IMR-90 (cell line): ENCODE measurements at regions not wholly inside any gene's neighbourhood (a gene's known extent, or its start where the extent isn't known, plus 50 kb on each side); places are given as distances from the start of the nearest gene placed in this dataset.

ENCODE experiments used
- ATAC-seq: fragments of 200-7000 bp; cut with Tn5 transposase; 2 replicates; pipeline ENCODE4 v1.9.1; 2020; ENCODE audit warnings: low read depth, mild to moderate bottlenecking, moderate library complexity
- BruUV-seq: library from RNA; stranded (reverse); fragments of 400-500 nt; replicated peaks from 2 replicates; lab custom pipeline; 2021; lab: Mats Ljungman, UMichigan
- CTCF ChIA-PET: fragments of 300-600 bp; formaldehyde crosslinking; extraction: SDS; loops from one replicate; lab custom pipeline; 2021; ENCODE audit warnings: antibody characterized with exemption; lab: Yijun Ruan, JAX
- POLR2A ChIA-PET: fragments of 300-600 bp; sonication (Branson Sonifier 250); formaldehyde crosslinking; loops from one replicate; lab custom pipeline; 2022; ENCODE audit warnings: antibody characterized with exemption; ENCODE audit not compliant: unreplicated experiment; lab: Charles Lee
- DNase-seq: peaks from one replicate; pipeline ENCODE4 v3.0.0; 2013
- H2AFZ ChIP-seq: replicated peaks from 2 replicates; pipeline ENCODE3; 2013; ENCODE audit warnings: low read length, mild to moderate bottlenecking; ENCODE audit not compliant: poor library complexity
- H2AK5ac ChIP-seq: 2 replicates; pipeline ENCODE4 v1.6.1; 2013; ENCODE audit warnings: low read depth, low read length, inconsistent platforms
- H2AK9ac ChIP-seq: replicated peaks from 2 replicates; pipeline ENCODE3; 2013; ENCODE audit warnings: mild to moderate bottlenecking, low read depth, low read length, moderate library complexity; ENCODE audit not compliant: poor library complexity
- H2BK120ac ChIP-seq: 2 replicates; pipeline ENCODE4 v1.6.1; 2013; ENCODE audit warnings: low read depth, low read length, inconsistent platforms
- H2BK15ac ChIP-seq: 3 replicates; pipeline ENCODE4 v1.6.1; 2013; ENCODE audit warnings: low read depth, low read length, inconsistent platforms
- H2BK20ac ChIP-seq: 2 replicates; pipeline ENCODE4 v1.6.1; 2013; ENCODE audit warnings: low read depth, mild to moderate bottlenecking, inconsistent platforms, low read length, moderate library complexity
- H2BK5ac ChIP-seq: 2 replicates; pipeline ENCODE4 v1.6.1; 2013; ENCODE audit warnings: mild to moderate bottlenecking, low read depth, low read length, inconsistent platforms; ENCODE audit not compliant: poor library complexity, severe bottlenecking
- H3K14ac ChIP-seq: replicated peaks from 2 replicates; pipeline ENCODE4 v1.6.1; 2013; ENCODE audit warnings: low read depth, low read length, inconsistent platforms
- H3K18ac ChIP-seq: 2 replicates; pipeline ENCODE4 v1.6.1; 2013; ENCODE audit warnings: low read depth, low read length, control low read depth
- H3K23ac ChIP-seq: 2 replicates; pipeline ENCODE4 v1.6.1; 2013; ENCODE audit warnings: low read depth, low read length, inconsistent platforms
- H3K27ac ChIP-seq: 2 replicates; pipeline ENCODE4 v1.5.1; 2013; ENCODE audit warnings: mild to moderate bottlenecking, control low read depth, low read length; ENCODE audit not compliant: insufficient read depth
- H3K27me3 ChIP-seq: 2 replicates; pipeline ENCODE4 v1.6.1; 2013; ENCODE audit warnings: low read length; ENCODE audit not compliant: control insufficient read depth, insufficient read depth
- H3K36me3 ChIP-seq: 2 replicates; pipeline ENCODE4 v1.6.1; 2013; ENCODE audit warnings: low read length, mixed read lengths; ENCODE audit not compliant: control insufficient read depth, insufficient read depth
- H3K4ac ChIP-seq: 2 replicates; pipeline ENCODE4 v1.6.1; 2013; ENCODE audit warnings: low read depth, low read length, inconsistent platforms
- H3K4me1 ChIP-seq: 2 replicates; pipeline ENCODE4 v1.6.1; 2013; ENCODE audit warnings: low read length, mixed read lengths; ENCODE audit not compliant: control insufficient read depth, insufficient read depth
- H3K4me2 ChIP-seq: 2 replicates; pipeline ENCODE4 v1.6.1; 2013; ENCODE audit warnings: low read depth, mild to moderate bottlenecking, control low read depth, low read length, moderate library complexity
- H3K4me3 ChIP-seq: 2 replicates; pipeline ENCODE4 v1.5.1; 2013; ENCODE audit warnings: low read depth, mild to moderate bottlenecking, control low read depth, low read length, moderate library complexity; ENCODE audit not compliant: insufficient read depth
- H3K56ac ChIP-seq: 2 replicates; pipeline ENCODE4 v1.6.1; 2013; ENCODE audit warnings: low read length, inconsistent platforms; ENCODE audit not compliant: insufficient read depth; ENCODE audit errors: extremely low read depth
- H3K79me1 ChIP-seq, 2 experiments: 2 replicates each; pipeline ENCODE4 v1.6.1; 2013; ENCODE audit warnings: low read length in 2 of 2, inconsistent platforms in 1 of 2, low read depth in 1 of 2
- H3K9ac ChIP-seq: 2 replicates; pipeline ENCODE4 v1.6.1; 2013; ENCODE audit warnings: low read depth, low read length, control low read depth
- H3K9me1 ChIP-seq: 2 replicates; pipeline ENCODE4 v1.6.1; 2013; ENCODE audit warnings: low read length, inconsistent platforms; ENCODE audit not compliant: insufficient read depth
- H3K9me3 ChIP-seq: 2 replicates; pipeline ENCODE4 v1.6.1; 2013; ENCODE audit warnings: low read length; ENCODE audit not compliant: control insufficient read depth, insufficient read depth
- H4K20me1 ChIP-seq: 2 replicates; pipeline ENCODE4 v1.6.1; 2013; ENCODE audit warnings: low read length, inconsistent platforms; ENCODE audit not compliant: insufficient read depth
- H4K5ac ChIP-seq: 2 replicates; pipeline ENCODE4 v1.6.1; 2013; ENCODE audit warnings: mild to moderate bottlenecking, low read depth, low read length, control low read depth
- H4K8ac ChIP-seq, 2 experiments: 2 replicates each; pipeline ENCODE4 v1.6.1; 2013; ENCODE audit warnings: low read depth in 2 of 2, low read length in 2 of 2, control low read depth in 1 of 2, inconsistent platforms in 1 of 2
- H4K91ac ChIP-seq: 2 replicates; pipeline ENCODE4 v1.6.1; 2013; ENCODE audit warnings: low read depth, low read length, inconsistent platforms; ENCODE audit not compliant: insufficient read depth
- BHLHE40 ChIP-seq: fragments of 150-350 bp; IDR thresholded peaks from 2 replicates; pipeline ENCODE4 v1.6.1; 2016; ENCODE audit warnings: mild to moderate bottlenecking, low read depth, low read length
- FOS ChIP-seq: fragments of 150-350 bp; IDR thresholded peaks from 2 replicates; pipeline ENCODE4 v1.6.1; 2016; ENCODE audit warnings: low read depth, low read length
- MAZ ChIP-seq: IDR thresholded peaks from 2 replicates; pipeline ENCODE4 v1.6.1; 2012; ENCODE audit warnings: low read depth, mild to moderate bottlenecking, low read length, improper control_type of control experiment, moderate library complexity, borderline replicate concordance
- RCOR1 ChIP-seq: IDR thresholded peaks from 2 replicates; pipeline ENCODE4 v1.6.1; 2012; ENCODE audit warnings: mild to moderate bottlenecking, low read length, improper control_type of control experiment; ENCODE audit not compliant: insufficient replicate concordance
- SMC3 ChIP-seq: fragments of 150-350 bp; IDR thresholded peaks from 2 replicates; pipeline ENCODE4 v1.6.1; 2016; ENCODE audit warnings: low read depth, mild to moderate bottlenecking, antibody characterized with exemption, low read length, moderate library complexity
- WGBS, 2 experiments: methylation state at CpG; one replicate each; pipeline versions ENCODE4 v1.1.5 to v1.1.7; 2013; ENCODE audit warnings: missing lambda C conversion rate in 2 of 2; ENCODE audit not compliant: insufficient read length in 1 of 2; ENCODE audit errors: extremely low coverage in 2 of 2; 5-methylcytosine and 5-hydroxymethylcytosine counted together
- dilution Hi-C: fragments of 300-500 bp; cut with HindIII; formaldehyde crosslinking; loops from one replicate; pipeline ENCODE4 v1.14.3; 2018; ENCODE audit warnings: low sequenced_read_pairs; ENCODE audit not compliant: unreplicated experiment
- in situ Hi-C: fragments of 300-500 bp; cut with MboI; formaldehyde crosslinking; loops from 3 replicates; pipeline ENCODE4 v1.14.3; 2019; ENCODE audit warnings: low sequenced_read_pairs, inconsistent platforms, mixed read lengths
- intact Hi-C: fragments of 100-400 bp; cut with micrococcal nuclease; formaldehyde crosslinking; loops from 2 replicates; pipeline ENCODE4 v1.10.0; 2022
- TF ChIP-seq, protein P1 (sequence below): fragments of 150-350 bp; IDR thresholded peaks from 2 replicates; pipeline ENCODE4 v1.6.1; 2017; ENCODE audit warnings: mild to moderate bottlenecking, antibody characterized with exemption, low read length, low read depth

DNA sequence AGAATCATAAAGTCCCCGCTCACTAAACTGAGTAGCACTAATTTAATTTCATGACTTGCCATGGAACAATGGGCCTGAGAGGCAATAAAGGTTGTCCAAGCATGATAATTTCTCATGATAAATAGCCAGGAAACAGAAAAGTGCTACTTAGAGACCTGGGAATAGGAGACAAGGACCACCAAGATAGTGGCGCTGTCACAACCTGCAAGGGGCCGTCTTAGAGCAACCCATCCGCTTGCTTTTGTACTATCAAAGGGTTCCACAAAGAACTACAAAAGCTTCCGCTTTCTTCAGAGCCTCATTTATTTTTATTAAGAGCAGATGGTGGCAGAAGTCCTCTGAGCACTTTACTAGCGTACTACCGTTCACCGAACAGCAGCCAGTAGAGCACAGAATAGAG, 421.7 kb upstream of the GRM7 start:
- peaks cover 7% of the 10 kb centered on the region; the same call in 1 of the 2 replicates for H3K9me3 ChIP-seq
- H3K4ac ChIP-seq = no peak overlapping the region
- no peak overlapping the region for H3K4me3 ChIP-seq
- H3K4me2 ChIP-seq = no peak overlapping the region
- H2BK20ac ChIP-seq = no peak overlapping the region
- H2BK5ac ChIP-seq = no peak overlapping the region
- in situ Hi-C loops = no loop called here
- no peaks in the 10 kb centered on the region for H3K79me1 ChIP-seq
- no peak overlapping the region for H3K9ac ChIP-seq
- H2BK15ac ChIP-seq = no peak overlapping the region
- WGBS, 2 experiments = no CpG with 5 or more reads among the region's 8 CpGs
- dilution Hi-C loops = no loop called here
- no peak overlapping the region for H4K5ac ChIP-seq
- H3K9me1 ChIP-seq = no peaks in the 10 kb centered on the region
- no peak overlapping the region for H2AFZ ChIP-seq
- no peak for TF ChIP-seq MAZ
- TF ChIP-seq SMC3 = no peak
- no peak for TF ChIP-seq BHLHE40
- no peak for TF ChIP-seq FOS
- TF ChIP-seq, protein P1, sequence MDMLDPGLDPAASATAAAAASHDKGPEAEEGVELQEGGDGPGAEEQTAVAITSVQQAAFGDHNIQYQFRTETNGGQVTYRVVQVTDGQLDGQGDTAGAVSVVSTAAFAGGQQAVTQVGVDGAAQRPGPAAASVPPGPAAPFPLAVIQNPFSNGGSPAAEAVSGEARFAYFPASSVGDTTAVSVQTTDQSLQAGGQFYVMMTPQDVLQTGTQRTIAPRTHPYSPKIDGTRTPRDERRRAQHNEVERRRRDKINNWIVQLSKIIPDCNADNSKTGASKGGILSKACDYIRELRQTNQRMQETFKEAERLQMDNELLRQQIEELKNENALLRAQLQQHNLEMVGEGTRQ = no peak
- no peak for TF ChIP-seq RCOR1
- ATAC-seq (no peak), DNase-seq (no peak)
- intact Hi-C loops = no loop called here
- H3K36me3 ChIP-seq = no peaks in the 10 kb centered on the region
- H3K23ac ChIP-seq = no peak overlapping the region
- H2AK5ac ChIP-seq = no peak overlapping the region
- ChIA-PET CTCF (no interaction called here), POLR2A (no interaction called here)
- H3K56ac ChIP-seq = no peak overlapping the region
- no TSS peak for BruUV-seq
- no peak overlapping the region for H4K91ac ChIP-seq
- H3K27me3 ChIP-seq = no peaks in the 10 kb centered on the region
- no peak overlapping the region for H4K8ac ChIP-seq
- H4K20me1 ChIP-seq = no peaks in the 10 kb centered on the region
- no peak overlapping the region for H2AK9ac ChIP-seq
- H2BK120ac ChIP-seq = no peak overlapping the region
- H3K27ac ChIP-seq = no peak overlapping the region
- no peaks in the 10 kb centered on the region for H3K4me1 ChIP-seq
- H3K18ac ChIP-seq = no peak overlapping the region
- H3K14ac ChIP-seq = no peak overlapping the region
